ENCODE measurements at regions not wholly inside any gene's neighbourhood (a gene's known extent, or its start where the extent isn't known, plus 50 kb on each side); places are given as distances from the start of the nearest gene placed in this dataset.

GRCh38 chr4:63460075-63460474, 949.2 kb downstream of the TECRL start:
- TF ChIP-seq EZH2 (optimal IDR thresholded peaks at IDR 0.05; ENCODE audit: low read depth, low read length): no peak
- no peak for TF ChIP-seq CTCF (IDR thresholded peaks at IDR 0.05; ENCODE audit: low read length)
